Stimulated activated CD4-positive, alpha-beta T cell treated with anti-CD3 and anti-CD28 coated beads, TNF-alpha, amount 100 ng/mL, for 1 hour (primary cell): ENCODE measurements at regions not wholly inside any gene's neighbourhood (a gene's known extent, or its start where the extent isn't known, plus 50 kb on each side); places are given as distances from the start of the nearest gene placed in this dataset.

Source experiments
- DNase-seq, 3 donors: peaks; one replicate each; pipeline ENCODE4 v3.0.0-alpha.2; 2020; ENCODE audit warnings: low read depth in 3 of 3, low spot score in 1 of 3

DNA sequence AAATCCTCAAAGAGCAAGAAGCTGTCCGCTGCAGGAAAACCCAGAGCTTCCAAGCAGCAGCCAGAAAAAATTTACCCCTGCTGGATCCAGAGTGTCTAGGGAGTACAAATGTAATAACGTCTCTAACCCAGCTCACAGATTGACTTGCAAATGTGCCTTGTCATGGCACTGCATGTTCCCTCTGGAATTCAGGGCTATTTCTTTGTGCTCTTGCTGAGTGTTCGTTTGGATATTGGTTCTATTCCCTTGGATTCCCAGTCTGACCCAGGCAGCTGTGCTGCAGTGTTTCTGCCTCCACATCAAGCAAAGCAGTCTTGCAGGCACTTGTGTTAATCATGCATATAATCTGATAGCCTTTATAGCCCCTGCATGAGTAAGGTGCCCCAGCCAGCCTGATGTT, 209.9 kb upstream of the GHITM start:
- no peak for DNase-seq

- no peak for DNase-seq
Measured at GRCh38 chr10:83931669-83932068, 207.6 kb upstream of the GHITM start.

DNA sequence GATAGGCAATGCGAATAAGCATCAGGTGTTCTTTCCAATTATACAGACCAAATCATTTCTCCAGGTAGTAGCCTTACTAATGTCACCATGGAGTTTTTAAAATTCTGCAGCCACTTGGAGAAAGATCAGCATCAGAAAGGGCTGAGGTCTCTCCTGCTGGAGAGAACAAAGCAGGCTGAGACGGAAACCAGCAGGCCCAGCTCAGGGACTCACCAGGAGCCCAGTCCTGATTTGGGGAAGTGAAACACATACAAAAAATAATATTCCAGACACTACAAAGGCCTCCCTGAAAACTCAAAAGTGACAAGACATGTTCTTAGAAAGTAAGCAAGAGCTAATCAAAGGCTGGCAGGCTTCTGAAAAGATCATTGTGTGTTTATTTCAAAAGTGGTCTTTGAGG, 207.1 kb upstream of the GHITM start:
- no peak for DNase-seq

DNA sequence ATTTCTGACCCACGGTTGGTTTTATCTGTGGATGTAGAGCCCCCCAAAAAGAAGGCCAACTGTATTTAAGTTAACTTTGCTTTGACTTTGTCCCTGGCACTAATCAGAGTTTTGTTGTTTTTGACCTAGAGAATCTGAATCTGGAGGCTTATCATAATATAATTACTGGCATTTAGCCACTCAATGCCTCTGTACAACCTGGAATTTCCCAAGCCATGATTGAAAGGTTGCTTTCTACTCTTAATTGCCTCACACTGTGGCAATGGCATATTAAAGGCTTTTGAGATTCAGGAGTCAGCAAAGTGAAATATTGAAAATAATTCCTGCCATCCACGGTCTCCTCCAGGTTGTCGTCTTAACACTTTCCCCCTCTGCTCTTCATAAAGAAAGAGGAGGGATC, 205.2 kb upstream of the GHITM start:
- DNase-seq: no peak

DNA sequence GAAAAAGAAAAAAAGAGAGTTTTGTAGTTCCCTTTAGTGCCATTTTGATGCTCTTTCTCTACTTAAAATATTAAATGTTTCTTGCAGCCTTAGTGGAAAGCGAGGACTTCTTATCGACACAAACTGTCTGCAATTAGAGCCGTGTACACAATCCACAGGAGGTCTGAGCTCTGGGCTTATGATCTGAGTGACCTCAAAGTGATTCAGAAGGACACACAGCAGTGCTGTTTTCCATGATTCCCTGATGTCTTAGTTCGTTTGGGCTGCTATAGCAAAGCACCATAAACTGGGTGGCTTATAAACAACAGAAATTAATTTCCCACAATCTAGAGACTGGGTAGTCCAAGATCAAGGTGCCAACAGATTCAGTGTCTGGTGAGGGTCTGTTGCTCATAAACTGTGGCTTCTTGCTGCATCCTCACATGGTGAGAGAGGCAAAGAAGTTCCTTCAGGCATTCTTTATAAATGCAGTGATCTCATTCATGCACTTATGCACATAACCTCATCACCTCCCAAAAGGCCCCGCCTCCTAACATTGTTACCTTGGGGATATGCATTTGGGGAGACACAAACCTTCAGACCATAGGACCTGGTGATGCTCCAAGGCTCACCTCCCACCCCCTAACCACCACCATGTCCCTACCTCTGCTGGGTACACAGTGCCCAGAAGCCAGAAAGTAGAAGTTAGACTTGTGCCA, 204.5 kb upstream of the GHITM start:
- DNase-seq: no peak

DNA sequence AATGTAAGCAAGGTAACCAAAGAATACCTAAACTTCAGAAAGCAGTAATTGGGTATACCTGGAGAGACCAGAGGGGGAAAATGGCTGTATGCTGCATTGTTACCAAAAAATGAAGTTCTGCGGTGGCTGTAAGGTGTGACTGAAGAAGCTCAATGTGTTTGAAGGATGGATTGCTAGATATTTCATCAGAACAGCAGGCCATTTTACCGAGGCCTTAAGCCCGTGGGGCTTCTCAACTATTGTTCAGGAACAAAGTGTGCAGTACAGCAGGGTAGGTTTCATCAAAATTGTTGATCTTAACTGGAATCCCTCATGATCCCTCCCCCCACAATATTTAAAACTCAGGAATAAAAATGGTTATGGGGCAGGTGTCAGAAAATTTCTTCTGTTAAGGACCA, 204.0 kb upstream of the GHITM start:
- no peak for DNase-seq

GRCh38 chr10:83935911-83936310, 203.4 kb upstream of the GHITM start:
- no peak for DNase-seq

DNA sequence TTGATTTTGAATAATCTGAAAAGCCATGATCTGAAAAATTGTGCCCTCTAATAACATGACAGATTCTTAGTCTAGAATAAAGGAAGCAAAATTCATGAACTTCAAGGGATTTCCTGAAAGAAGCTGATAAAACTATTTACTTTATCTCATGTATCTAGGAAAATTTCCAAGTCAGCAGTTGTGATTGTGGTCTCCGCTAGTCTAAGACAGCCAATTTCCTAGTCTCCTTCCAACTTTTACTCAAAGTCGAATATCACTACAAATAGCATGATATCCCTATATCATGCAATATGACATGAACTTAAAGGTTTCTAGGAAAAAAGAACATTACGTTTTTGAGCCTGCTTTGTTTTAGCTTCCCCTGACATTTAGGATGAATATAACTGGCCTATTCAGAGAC, 202.1 kb upstream of the GHITM start:
- DNase-seq: no peak

GRCh38 chr10:83937826-83938225, 201.5 kb upstream of the GHITM start:
- DNase-seq: no peak

DNA sequence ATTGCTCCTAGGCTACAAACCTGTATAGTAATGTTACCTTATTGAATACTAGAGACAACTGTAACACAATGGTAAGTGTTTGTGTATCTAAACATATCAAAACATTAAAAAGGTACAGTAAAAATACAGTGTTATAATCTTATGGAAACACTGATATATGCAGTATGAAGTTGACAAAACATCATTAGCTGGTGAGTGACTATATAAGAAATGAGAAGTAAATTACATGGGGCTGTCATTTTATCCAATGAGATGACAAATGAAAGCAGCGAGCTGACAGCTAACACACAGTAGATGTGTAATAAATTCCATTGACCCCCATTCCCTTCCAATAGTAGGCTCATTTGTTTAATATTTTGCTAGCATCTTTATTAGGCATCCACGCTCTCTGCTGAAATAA, 198.1 kb upstream of the GHITM start:
- no peak for DNase-seq

GRCh38 chr10:83942410-83942809, 196.9 kb upstream of the GHITM start:
- DNase-seq: no peak

DNA sequence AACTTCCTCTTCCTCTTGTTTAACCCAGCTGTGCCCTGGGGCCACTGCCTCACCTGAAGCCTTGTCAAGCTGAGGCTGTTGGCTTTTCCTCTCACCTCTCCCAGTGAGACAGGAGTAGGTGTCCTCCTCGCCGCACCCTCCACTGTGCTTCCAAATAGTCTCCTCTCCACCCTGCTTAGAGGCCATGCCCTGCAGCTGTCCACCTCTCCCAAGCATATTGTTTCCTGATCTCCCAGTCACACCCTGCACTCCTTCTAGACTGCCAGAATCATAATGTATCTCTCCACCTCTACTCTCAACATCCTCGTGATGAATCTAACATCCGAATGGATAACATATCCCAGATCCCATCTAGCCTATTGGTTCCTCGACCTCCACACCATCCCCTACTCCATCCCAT, 196.3 kb upstream of the GHITM start:
- DNase-seq: no peak

DNA sequence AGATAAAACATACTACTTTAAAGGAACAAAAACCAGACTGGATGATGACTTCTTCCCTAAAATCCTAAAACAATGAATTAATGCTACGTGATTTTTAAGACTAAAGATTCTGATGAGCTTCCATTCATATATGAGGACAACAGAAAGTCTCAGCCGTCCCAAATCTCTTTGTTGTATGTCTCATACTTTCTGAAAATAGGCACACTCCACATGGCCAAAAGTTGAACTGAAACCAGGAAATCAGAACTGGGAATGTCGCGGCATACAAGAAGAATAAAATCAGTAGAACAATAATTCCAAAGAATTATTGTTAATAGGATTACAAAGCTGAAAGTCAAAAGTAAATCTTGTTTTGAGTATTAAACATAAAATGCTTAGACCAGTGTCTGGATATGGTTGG, 195.4 kb upstream of the GHITM start:
- DNase-seq: no peak

GRCh38 chr10:83945982-83946718, 193.2 kb upstream of the GHITM start:
- no peak for DNase-seq

DNA sequence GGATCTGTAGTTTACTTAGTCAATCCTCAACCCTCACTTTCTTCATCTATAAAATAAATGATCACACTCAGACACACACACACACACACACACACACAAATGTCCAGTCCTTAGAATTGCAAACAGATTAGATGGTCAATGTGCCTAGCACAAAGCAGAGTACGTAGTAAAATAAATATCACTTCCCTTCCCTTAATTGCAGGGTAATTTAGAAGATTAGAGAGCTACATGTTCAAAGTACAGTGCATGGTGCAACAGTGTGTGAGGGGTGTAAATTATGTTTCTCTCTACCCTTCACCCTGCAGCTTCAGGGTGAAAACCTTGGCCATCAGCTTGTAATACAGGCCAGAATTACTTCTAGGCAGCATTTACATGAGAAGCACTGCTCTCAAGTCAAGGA, 187.0 kb upstream of the GHITM start:
- no peak for DNase-seq

DNA sequence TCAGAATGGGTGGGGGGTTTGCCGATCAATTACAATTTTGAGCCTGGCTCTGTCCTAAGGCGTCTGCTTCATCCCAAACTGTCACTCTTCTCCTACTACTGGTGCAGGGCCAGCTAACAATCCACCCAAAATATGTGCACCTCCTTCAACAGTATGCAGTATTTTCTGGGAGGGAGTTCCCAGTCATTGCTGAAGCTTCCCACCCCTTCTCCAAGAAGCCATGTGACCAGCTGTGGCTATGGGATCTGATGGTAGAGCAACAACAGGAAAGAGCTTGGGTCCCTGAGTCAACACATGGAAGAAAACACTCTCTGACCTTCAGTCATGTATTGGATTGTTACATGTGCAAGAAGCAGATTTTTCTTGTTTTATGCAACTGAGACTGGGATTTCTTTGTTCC, 185.7 kb upstream of the GHITM start:
- no peak for DNase-seq

DNA sequence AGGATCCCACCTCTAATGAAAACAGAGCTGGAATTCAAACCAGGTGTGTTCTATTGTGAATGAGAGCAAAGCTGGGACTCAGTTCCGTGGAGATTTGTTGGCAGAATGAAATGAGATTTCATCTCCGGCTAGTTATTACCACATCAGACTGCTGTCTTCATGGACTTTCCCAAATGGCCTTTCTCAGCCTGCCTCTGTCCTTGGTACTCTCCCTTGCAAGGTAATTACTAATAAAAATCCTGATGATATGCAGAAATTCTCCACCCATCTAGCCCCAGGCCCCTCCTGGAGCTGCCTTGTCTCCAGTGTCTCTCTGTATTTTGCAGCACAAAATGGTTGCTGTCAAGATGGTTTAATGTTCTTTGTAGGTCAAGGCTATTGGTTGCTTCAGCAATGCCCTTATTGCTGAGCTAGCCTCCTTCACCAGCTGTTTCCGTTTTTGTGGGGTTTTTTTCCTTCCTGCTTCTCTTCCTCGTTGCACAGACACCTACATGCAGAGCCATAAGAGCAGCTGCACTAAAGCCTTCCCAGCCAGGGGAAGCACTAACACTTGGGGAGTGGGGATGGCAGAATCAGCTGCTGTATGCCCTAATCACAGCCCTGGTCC, 185.0 kb upstream of the GHITM start:
- DNase-seq: no peak

- DNase-seq: no peak
Measured at GRCh38 chr10:83955406-83955805, 183.9 kb upstream of the GHITM start.

DNA sequence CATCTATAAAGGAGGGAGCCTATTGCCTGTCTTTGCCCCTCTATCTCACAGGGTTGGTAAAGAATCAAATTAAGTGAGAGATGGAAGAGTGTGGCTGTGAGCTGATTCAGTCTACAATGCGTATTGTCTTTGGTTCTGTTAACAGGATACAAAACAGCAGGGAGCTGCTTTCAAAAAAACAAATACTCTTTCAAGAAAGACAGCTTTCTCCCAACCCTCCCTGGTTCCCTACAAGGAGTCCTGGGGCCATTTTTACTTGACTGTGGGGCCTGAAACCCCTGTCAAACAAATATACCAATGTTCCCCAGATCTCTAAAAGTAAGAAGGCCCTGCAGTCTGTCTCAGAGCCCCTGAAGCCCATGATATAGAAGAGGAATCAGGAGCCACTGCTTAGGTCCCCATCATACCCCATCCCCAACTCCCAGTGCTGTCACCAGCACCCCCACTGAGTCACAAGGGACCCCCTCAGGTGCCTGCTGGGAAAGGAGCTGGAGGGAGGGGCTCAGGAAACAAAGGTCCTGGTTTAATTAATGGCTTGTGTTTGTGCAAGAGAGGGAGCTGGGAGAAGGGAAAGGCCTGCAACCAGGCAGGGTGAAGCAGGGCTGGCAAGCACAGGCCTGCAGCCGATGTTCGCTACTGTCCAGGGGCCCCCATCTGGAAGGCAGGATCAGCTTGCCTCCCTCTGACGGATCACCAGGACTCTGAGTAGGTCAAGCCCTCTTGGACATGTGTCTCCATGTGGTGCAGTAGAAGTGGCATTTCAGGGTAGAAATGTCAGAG, 182.0 kb upstream of the GHITM start:
- DNase-seq: no peak

DNA sequence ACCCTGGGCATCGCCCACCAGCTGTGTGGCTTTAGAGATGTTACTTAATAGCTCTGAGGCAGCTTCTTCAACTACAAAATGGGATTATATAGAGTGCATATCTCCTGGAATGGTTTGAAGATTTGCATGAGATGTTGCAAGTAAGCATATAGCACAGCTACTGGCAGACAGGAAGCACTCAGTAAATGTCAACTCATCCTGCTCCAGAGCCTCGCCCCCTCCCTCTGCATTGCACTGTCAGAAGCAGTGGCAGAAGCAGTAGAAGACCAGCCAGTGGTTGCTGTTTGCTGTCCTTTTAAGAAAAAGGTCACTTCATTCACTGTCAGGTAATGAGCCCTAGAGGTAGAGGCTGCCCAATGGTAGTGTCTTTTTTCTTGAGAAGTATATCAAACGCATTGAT, 180.0 kb upstream of the GHITM start:
- no peak for DNase-seq

GRCh38 chr10:83960125-83960524, 179.2 kb upstream of the GHITM start:
- DNase-seq: no peak

DNA sequence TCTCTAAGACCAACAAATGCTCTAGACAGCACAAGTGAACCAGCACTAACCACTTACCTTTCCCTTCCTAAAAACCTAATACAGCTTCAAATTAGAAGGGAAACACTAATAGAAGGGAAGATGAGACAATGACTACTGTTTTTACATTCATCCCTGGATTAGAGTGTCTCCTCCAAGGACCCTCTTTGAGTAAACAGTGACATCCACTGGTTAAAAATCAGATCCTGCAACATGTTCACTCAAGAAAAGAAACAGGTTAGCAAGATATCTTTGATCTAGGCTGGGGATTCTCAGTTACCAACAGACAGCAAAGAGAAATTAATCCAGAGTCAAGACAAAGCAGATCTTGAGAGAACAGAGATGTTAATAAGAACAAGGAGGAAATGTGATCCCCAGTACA, 177.7 kb upstream of the GHITM start:
- DNase-seq: no peak
